NCI-H2171 treated with DMSO at 0.1 percent for 48 hours (cell line): ENCODE measurements at regions not wholly inside any gene's neighbourhood (a gene's known extent, or its start where the extent isn't known, plus 50 kb on each side); places are given as distances from the start of the nearest gene placed in this dataset.

Source experiments
- DNase-seq: peaks from one replicate; lab custom pipeline; 2025; lab: John Stamatoyannopoulos, UW

DNA sequence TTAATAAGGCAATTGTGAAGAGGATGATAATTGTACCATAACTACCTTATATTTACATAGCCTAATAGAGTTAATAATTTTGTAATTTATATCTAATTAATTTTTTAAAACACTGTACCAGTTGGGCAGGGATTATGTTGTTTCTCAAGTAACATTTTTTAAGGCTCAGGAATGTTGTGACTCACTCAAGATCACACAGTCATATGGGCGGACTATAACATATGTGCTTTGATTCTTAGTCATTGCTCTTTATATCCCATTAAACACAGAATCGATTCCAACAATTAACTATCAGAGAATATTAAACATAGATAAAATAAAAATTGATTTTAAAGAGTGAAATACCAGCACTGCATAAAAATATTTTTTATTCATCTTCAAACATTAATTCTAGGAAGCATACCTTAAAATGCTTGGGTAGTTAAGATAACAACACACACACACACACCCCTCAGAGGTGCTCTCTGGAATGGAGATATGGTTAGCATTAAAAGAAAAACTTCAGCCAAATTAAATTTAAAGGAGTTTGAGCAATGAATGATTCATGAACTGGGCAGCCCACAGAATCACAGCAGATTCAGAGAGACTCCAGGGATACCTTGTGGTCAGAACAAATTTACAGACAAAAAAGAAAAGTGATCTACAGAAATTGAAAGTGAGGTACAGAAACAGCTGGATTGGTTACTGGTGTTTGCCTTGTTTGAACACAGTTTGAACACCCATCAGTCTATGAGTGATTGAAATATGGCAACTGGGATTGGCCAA is 869.4 kb upstream of the ID2 start:
- no peak for DNase-seq

DNA sequence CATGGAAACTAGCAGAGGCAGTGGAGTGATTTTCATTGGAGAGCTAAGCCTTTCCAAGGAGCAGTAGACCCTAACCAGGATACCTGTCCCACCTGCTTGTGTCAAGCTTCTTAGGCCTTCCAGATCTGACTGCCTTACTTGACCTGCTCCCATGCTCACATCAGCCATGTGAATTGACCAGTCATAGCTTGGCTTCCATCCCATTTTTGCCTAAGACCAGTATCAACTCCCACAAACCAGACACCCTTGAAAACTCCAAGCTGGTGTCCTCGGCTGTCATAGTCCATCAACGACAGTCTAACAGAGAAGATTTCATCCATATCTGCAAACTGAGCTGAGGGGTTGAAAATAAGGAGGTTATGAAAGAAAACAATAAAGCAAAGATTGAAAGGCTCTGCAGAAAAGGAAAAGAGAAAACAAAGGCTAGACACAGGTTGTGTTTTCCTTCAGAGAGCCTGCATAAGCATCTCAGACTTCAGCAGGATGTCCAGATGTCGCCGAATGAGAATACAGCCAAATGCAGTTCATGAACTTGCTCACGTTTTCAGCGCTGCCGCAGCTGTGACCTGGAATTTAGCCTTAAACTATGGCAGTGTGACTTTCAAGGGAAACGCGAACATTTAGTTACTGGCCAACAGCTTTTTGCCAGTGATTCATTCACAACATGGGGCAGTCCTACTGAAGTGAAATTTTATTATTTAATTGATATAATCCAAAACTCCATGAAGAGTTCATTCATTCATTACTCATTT is 868.1 kb upstream of the ID2 start:
- DNase-seq, result no peak

DNA sequence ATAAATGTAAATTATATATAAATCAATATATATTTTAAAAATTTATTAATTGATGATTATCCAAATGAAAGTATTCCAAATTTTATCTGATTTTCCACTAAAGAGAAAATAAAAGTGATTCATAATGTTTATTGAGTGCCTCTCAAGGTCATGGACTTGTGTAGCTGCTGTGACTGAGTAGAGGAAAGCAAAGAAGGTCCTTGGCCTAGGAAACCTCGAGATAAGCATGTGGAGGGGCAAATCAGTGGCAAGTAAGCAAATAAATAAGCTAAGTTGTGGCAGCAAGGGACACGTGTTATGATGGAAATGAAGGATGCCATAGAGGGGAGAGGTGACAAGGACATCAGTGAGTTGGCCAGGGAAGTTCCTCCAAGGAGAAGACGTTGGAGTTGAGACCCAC is 866.1 kb upstream of the ID2 start:
- no peak for DNase-seq

DNA sequence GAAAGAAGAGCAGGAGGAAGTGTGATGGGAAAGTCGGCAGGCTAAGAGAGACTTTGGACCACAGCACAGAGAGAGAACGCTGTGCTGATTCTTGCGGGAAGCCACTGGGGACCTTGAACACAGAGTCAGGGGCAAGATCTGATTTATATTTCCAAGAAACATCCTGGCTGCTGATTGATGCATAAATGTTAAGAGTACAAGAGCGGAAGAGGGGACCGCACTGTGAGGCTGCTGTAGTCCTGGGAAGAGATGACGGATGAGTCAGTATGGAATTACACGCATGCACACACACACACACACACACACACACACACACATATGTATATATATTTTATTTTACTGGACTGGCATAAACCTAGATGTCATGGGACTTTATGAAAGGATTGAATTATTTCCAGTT is 865.6 kb upstream of the ID2 start:
- no peak for DNase-seq

DNA sequence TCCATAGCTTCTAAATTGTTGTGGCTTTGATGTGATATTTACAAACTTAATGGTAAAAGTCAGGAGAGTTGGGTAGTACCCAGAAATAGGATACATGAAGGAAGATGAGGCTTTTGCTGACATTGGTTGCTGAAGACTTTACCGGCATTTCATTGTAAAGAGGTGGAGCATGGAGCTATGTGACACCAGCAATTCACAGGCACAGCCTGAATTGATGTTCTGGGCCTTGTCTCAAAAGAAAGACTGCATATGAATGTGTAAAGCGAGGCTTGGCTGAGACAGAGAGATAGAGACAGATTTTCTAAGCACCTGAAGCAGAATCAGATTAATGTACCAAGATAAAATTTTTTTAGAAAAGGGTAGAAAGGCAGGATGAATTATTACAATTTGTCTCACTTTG is 864.9 kb upstream of the ID2 start:
- no peak for DNase-seq

DNA sequence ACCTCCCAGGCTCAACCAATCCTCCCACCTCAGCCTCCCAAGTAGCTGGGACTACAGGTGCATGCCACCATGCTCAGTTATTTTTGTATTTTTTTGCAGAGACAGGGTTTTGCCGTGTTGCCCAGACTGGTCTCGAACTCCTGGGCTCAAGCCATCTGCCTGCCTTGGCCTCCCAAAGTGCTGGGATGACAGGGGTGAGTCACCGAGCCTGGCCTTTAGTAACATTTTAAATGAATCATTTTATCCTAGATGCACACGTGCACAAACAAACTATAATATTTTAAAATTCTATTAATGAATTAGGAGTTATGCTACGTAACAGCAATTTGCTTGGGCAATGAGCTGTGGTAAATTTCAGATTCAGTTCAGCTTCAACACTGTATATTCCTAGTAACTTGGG is 862.5 kb upstream of the ID2 start:
- no peak for DNase-seq

DNA sequence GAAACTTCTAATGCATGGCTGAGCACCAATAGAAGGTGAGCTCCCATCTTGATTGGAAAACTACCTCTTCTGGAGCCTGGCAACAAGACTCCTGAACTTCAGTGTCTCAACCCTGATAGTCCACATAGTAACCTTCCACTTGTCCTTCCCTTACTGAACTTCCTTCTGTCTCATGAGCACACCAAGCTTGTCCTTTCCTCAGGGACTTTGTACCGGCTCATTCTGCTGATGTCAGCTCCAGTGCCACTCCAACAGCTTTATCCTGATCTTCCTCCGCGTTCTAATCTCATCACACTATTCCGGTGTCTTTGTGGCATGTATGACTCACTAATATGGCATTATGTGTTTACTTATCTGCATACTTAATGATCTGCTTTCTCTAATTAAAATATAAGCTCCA is 862.0 kb upstream of the ID2 start:
- DNase-seq, result no peak

DNA sequence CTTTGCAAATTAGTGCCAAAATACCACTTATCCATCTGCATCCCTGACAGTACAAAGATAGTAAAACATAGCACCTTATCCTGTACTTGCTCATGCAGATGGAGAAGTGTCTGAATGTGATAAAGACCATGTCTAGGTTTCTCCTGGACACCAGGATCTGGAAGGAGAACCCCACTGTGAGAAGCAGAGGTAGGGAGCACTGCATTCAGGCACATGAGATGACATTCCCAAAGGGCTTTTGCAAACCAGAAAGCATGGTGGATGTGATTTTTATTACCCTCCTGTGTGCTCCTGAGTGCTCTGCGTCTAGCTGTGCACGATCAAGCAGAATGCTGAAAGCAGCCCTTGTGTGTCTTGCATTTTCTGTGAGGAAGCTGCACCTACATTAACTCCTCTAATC is 857.6 kb upstream of the ID2 start:
- no peak for DNase-seq

DNA sequence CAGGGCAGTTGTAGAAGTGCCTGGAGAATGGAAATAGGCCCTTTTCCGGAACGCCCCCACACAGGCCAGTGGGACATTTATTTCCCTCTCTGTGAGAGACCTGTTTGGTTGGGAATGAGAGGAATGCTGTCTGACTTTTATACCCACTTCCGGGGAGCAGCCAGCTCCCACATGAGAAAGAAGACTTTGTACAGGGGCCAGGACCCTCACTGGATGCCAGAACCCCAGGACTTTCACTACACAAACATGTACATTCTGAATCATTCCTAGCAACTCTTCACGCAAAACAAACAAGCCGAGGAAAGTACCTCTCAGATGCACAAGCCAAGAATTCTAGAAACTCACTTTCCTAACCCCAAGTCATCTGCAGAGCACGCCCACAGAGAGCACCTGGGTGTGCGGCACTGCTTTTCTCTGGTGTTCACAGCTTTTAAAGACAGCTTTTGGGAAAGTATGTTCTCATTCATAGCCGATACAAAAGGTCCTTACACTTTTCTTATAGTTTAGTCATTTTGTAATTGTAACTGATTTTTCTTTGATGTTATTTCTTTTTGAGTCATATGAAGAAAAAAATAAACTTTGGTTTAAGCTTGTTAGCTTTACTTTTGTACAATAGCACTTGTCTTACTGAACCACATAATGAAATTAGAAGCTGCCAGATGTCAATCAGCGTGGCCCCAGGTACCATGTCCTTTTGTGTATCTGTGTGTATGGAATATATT is 856.1 kb upstream of the ID2 start:
- no peak for DNase-seq

DNA sequence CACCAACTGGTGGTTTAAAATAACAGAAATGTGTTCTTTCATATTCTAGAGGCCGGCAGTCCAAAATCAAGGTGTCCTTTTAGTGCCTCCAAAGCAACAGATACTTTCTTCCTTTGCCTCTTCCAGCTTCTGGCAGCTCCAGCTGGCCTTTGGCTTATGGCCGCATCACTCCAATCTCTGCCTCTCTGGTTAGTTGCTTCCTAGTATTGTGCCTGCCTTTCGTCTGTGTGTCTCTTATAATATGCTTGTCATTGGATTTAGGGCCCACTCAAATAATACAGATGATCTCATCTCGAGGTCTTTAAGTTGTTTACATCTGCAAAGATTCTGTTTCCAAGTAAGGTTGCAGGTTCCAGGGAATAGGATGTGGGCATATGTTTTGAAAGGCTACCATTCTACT is 855.2 kb upstream of the ID2 start:
- DNase-seq, result no peak

DNA sequence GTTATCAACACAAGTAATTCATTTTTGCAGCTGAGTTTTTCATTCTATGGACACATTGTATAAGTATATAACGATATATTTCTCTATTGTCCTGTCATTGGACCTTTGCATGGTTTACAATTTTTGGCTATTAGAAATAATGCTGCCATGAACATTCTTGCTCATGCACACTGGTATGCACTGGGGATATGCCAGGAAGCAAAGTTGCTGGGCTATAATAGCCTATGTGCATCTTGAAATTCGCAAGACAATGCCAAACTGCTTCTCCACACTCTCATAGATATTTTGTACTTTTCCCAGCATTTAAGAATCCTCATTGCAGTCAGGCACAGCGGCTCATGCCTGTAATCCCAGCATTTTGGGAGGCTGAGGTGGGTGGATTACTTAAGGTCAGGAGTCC is 852.6 kb upstream of the ID2 start:
- DNase-seq, result no peak

DNA sequence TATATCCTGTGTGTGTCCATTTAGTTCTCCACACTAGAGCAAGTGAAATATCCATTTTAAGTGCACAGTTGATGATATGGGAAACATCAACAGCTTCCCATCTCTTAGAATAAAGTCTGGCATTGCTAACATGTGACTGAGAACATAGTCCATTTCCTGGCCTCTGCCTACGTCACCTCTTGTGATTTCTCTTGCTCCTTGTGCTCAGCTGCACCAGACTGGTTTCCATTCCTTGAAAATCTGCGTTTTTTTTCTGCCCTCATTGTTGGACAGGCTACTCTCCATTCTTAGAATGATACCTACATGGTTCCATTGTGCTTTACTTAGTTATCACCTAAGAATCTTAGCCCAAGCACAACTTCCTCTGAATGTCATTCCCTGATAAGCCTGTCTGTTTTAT is 851.2 kb upstream of the ID2 start:
- DNase-seq, result no peak

DNA sequence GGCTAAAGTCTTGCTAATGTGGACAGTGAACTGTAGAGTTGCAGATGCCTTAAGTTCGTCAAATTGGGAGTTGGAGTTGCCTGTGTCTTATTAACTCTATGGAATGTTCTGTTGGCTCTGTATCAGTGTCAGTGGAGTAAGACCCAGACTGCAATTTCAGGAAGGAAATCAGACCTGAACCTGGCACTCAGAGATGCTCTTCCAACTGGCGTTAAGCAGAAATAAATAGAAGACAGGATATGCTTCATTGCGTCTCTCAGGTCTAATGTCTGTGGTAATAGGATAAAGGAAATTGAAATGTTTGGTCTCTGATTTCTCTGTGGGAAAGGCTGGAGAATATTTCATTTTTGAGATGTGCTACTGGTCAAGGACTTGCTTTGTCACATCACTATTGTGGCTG is 846.7 kb upstream of the ID2 start:
- no peak for DNase-seq

DNA sequence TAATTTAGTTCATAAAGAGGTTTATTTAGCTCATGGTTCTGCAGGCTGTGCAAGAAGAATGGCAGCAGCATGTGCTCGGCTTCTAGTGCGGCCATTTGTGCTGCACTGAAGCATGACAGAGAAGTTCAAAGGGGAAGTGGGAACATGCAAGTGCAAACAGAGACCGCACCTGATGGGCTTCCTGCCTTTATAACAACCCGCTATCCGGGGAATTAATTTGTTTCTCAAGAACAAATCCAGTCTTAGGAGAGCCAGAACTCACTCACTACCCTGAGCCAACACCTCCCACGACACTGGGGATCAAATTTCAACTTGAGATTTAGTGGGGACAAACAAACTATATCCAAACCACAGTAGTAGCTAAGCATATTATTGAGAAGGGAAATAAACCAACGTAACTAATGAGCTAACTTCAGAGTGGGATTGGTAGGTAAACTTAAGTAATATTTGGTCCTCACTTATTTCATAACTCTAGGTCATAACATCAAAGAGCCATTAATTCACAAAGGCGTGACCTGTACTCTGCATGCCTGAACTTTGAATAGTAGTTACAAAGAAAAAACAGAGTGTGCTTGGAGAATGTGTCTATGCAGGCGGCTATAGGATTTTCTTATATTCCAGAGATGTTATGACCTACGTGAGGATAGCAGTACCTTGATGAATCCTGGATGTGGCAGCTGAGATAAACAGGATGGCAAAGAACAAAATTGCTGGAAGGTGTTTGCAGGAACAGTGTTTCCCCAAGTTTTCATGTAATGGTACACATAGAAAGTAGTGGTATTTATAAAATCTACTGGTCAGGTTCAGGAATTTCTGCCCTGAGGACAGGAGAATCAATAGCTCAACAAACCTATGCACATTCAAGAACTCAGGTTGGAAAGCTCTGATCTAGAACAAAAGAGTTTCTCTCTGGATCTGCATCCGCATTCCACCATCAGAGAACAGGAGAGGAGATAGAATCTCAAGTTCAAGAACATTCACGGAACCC is 845.9 kb upstream of the ID2 start:
- DNase-seq, result peak; percentile 26

DNA sequence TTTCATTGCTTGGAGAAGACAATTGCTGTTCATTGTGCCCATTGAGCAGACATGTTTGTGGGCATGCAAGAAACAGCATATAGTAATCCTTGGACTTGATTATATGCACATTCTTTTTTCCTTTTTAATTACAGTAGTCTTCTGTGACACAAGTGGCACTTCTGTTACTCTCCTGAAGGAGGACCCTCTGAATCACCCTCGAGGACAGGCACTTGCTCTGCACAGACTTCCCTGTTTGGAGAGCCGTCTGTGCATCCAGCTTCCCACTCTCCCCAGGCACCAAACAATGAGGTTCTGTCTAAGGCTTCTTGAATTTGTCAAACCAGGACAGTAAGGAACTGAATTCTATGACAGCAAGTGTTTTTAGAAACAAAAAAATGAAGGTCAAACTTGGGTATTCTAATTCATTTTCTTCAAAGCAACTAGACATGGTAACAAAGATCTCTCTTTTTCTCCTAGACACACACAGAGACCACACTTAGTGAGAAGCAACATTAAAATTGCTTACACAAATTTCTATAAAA is 844.6 kb upstream of the ID2 start:
- DNase-seq, result no peak

DNA sequence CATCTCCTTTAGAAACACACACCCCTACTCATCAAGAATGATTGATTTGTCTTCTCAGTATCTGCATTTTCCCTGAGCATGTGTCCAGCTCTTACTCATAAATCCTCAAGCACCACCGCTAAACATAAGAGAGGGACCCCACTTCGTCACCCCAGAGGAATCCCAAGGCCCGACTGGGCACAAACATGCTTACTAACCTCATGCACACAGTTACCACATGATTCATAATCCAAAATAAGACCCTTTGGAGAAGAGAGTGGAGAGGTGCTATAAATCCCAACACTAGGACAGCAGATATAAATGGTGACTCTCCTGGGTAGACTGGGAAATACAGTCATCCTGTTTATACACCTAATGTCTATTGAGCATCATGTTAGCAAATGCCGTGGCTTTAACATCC is 843.2 kb upstream of the ID2 start:
- DNase-seq, result no peak

DNA sequence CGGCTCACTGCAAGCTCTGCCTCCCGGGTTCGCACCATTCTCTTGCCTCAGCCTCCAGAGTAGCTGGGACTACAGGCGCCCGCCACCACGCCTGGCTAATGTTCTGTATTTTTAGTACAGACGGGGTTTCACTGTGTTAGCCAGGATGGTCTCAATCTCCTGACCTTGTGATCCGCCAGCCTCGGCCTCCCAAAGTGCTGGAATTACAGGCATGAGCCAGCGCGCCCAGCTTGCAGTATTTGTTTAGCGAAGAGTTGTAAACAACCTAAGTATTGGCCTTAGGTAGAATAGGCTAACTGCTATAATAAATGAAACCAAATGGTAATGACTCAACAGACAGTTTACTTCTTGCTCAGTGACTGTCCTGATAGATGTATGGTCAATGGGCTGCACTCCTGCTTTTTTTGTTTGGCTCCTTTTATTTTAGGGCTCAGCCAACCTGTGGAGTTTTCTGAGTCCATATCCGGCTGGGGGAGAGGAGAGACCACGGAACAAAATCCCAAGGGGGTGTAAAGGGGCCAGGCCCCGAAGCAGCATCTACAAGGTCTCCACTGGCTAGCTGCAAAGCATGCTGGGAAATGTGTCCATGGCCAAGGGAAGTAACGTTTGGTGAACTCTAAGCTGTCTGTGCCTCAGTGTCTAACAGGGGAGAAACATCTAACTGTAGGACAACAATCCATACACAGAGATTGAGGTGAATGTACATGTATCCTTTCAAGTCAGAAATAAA is 841.0 kb upstream of the ID2 start:
- DNase-seq, result no peak

DNA sequence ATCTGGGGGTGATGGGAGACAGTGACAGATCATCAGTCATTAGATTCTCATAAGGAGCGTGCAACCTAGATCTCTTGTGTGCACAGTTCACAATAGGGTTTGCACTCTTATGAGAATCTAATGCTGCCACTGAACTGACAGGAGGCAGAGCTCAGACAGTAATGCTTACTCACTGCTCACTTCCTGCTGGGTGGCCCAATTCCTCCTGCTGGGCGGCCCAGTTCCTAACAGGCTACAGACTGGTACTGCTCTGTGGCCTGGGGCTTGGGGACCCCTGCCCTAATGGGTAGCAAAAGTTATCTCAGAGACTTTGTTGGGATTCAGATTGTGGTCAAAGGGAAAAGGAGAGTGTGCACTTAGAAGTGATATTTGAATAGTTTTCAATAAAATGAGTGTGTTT is 840.1 kb upstream of the ID2 start:
- DNase-seq, result no peak

DNA sequence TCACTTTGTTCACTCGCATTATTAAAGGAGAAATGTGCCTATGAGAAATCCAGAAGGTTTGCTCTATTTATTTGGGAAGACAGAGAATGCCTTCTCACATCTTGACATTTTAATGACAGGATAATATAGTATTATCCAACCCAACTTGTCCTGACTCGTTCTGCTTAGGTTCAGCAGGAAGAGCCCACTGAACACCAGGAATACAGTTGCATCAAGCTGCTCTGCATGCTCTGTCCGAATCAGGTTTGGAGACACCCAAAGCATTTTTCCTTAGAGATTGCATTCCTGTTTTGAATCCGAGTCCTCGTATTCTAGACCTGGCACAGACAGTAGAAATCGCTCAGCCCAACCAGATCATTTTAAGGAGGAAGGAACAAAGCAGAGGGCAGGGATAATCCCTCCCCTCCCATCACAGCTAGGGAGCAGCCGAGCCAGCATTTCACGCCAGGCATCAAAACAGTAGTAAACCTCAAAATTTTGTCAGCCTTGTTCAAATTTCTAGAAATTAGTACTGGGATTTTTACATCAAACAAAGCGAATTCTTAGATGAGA is 837.4 kb upstream of the ID2 start:
- DNase-seq, result no peak

DNA sequence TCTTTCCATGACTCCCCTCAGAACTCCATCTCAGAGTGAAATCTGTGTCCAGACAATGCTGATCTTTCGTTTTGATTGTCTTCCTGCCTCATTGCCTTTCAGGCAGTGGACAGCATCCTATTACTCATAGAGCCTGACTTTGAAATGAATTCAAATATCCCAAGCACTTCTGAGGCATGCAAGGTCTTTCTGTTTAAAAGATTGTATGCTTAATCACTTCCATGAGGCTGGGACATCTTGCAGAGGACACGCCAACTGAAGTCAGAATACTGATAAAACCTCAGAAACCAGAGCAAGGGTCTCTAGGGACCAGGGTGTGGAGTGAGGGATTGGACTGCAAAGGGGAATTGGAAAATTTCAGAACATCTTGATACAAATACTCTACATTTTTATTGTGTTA is 836.5 kb upstream of the ID2 start:
- no peak for DNase-seq

DNA sequence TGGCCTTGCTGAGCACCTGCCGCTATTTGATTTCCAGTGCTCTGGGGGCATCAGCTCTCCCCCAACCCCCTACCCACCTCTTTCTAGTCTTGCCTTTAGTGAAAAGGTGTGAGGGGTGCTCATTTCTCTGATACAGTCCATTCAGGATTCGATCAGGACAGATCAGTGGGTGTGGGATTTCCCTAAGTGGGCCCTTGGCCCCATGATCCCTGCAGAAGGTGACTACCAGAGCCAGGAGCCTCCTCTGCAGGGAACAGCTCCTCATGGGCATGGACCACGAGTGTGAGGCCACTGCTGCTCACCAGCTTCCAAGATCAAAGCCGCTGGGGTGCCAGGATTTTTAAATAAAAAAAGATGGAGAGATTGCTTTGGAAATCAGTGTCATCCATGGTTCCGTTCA is 835.2 kb upstream of the ID2 start:
- no peak for DNase-seq
